ENCODE measurements at regions not wholly inside any gene's neighbourhood (a gene's known extent, or its start where the extent isn't known, plus 50 kb on each side); places are given as distances from the start of the nearest gene placed in this dataset.
"Not testable (repeated sequence)": the region's sequence is repeated elsewhere in the genome, so short reads cannot be mapped to it uniquely, and the experiment has no call there.

DNA sequence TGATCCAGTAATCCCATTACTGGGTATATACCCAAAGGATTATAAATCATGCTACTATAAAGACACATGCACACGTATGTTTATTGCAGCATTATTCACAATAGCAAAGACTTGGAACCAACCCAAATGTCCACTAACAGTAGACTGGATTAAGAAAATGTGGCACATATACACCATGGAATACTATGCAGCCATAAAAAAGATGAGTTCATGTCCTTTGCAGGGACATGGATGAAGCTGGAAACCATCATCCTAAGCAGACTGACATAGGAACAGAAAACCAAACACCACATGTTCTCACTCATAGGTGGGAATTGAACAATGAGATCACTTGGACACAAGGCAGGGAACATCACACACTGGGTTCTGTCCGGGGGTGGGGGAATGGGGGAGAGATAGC, 277.1 kb downstream of the COG6 start:
- intact Hi-C loops (cut with micrococcal nuclease): loop anchor here (5.0 kb wide), 1 partner anchor 835 kb away; no protein-coding TSS in a partner anchor

DNA sequence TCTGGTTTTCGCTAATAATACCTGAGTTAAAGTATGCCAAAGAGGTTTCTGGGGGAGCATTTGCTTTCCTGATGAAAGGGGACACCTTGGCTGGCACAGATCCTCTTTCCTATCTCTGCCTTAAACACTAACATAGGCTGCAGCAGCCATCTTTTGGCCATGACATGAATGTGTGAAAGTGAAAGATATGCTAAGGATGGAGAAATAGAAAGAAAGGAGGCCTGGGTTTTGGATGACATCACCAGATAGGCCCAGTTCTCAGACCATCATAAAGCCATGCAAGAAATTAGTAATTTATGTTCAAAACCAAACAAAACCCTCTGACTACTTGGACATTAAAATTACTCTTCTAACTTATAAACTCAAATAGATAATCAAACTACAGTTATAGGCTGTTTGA, 279.7 kb downstream of the COG6 start:
- Mint-ChIP-seq H3K4me1 (ENCODE audit: low read depth) (peaks cover 27% of the 10 kb centered on the region), H3K4me3 (no peak overlapping the region), H3K36me3 (ENCODE audit: low read depth) (no peaks in the 10 kb centered on the region), H3K9me3 (peaks cover 6% of the 10 kb centered on the region), H3K27me3 (ENCODE audit: insufficient read depth) (no peaks in the 10 kb centered on the region), H3K27ac (no peak overlapping the region)
- DNase-seq (ENCODE audit: low spot score): no peak
- intact Hi-C loops (cut with micrococcal nuclease): no loop called here

More for the DNA sequence above, 277.1 kb downstream of the COG6 start:
- H3K27me3 Mint-ChIP-seq (ENCODE audit: insufficient read depth); H3K36me3 Mint-ChIP-seq (ENCODE audit: low read depth); H3K9me3 Mint-ChIP-seq; H3K4me3 Mint-ChIP-seq; H3K27ac Mint-ChIP-seq; DNase-seq (ENCODE audit: low spot score): not testable (repeated sequence)
- H3K4me1 Mint-ChIP-seq (ENCODE audit: low read depth): peaks cover 34% of the 10 kb centered on the region

DNA sequence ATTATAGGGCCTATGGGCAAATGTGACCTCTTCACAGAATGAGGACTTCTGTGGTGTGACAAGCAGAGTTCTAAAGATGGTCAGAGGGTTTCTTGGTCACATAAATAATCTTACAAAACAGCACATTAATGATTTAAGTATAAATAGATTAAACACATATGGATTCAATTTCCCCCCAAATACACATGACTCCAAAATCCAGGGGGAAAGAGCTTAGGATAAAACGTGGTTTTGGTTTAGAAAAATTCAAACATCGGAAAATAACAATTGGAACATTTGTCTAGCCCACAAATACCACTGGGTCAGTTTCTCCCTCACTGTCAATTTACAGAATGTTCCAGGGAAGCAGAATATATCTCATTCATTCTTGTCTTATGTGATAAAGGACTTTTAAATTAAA, 283.1 kb downstream of the COG6 start:
- Mint-ChIP-seq H3K4me1 (ENCODE audit: low read depth) (peaks cover 21% of the 10 kb centered on the region), H3K36me3 (ENCODE audit: low read depth) (no peaks in the 10 kb centered on the region), H3K9me3 (peaks cover 4% of the 10 kb centered on the region), H3K27me3 (ENCODE audit: insufficient read depth) (peaks cover 3% of the 10 kb centered on the region), H3K4me3 (no peak overlapping the region), H3K27ac (no peak overlapping the region)
- no peak for DNase-seq (ENCODE audit: low spot score)
- intact Hi-C loops (cut with micrococcal nuclease): no loop called here

DNA sequence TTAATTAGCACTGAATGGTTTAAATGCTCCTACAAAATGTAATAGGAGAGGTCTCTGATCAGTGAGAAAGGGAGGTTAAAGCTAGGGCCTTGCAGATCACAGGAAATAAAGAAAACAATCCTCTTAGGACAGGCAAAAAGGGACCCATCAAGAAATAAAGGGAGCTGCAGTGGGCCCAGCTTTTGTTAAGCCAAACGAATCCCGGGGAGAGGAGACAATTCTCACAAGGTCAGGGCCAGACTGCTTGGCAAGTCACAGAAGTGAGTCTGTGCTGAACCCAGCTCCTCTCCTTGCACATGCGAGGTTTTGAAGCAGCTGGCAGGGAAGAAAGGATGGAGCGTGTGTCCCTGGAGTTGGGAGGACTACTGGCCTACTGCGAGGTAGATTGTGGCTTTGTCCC, 285.8 kb downstream of the COG6 start:
- Mint-ChIP-seq H3K4me1 (ENCODE audit: low read depth) (peaks cover 14% of the 10 kb centered on the region), H3K9me3 (no peaks in the 10 kb centered on the region), H3K4me3 (no peak overlapping the region), H3K27me3 (ENCODE audit: insufficient read depth) (peaks cover 3% of the 10 kb centered on the region), H3K36me3 (ENCODE audit: low read depth) (no peaks in the 10 kb centered on the region), H3K27ac (no peak overlapping the region)
- DNase-seq (ENCODE audit: low spot score): no peak
- intact Hi-C loops (cut with micrococcal nuclease): loop anchor here (5.0 kb wide), 4 partner anchors 161 to 726 kb away; partner anchors contain the start of gene FOXO1

DNA sequence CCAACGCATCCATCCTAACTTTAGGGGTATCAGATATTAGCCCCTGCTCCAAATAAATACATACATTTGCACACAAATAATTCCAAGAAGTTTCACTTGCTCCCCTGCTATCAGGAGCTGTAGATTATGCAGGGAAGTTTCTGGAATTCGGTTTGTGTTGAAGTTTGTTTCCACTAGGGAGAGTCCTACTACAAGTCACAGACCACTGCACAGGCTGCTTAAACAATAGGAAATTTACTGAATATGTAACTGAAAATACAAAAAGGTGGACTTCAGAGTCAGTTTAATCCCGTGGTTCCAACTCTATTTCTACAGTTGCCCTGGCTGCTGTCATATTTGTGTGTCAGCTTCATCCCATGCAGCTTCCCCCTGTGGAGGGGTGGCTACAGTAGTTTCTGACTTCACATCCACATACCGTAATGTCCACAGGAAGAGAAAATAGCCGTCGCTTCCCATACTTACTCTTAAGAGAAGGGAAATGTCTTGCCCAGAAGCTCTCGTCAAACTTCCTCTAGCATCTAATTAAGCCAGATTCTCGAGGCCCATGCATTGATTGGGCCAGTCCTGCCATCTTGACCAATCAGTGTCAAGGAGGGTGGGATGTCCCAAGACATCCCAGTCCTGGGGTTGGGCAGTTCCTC, 286.6 kb downstream of the COG6 start:
- H3K9me3 Mint-ChIP-seq: no peaks in the 10 kb centered on the region
- H3K27ac Mint-ChIP-seq: no peak overlapping the region
- no peak for DNase-seq (ENCODE audit: low spot score)
- H3K4me3 Mint-ChIP-seq: no peak overlapping the region
- no peaks in the 10 kb centered on the region for H3K36me3 Mint-ChIP-seq (ENCODE audit: low read depth)
- intact Hi-C loops (cut with micrococcal nuclease): loop anchor here (1.0 to 5.0 kb wide), 7 partner anchors 85 to 741 kb away; partner anchors contain the start of gene FOXO1
- peaks cover 10% of the 10 kb centered on the region for H3K4me1 Mint-ChIP-seq (ENCODE audit: low read depth)
- H3K27me3 Mint-ChIP-seq (ENCODE audit: insufficient read depth): peaks cover 3% of the 10 kb centered on the region

DNA sequence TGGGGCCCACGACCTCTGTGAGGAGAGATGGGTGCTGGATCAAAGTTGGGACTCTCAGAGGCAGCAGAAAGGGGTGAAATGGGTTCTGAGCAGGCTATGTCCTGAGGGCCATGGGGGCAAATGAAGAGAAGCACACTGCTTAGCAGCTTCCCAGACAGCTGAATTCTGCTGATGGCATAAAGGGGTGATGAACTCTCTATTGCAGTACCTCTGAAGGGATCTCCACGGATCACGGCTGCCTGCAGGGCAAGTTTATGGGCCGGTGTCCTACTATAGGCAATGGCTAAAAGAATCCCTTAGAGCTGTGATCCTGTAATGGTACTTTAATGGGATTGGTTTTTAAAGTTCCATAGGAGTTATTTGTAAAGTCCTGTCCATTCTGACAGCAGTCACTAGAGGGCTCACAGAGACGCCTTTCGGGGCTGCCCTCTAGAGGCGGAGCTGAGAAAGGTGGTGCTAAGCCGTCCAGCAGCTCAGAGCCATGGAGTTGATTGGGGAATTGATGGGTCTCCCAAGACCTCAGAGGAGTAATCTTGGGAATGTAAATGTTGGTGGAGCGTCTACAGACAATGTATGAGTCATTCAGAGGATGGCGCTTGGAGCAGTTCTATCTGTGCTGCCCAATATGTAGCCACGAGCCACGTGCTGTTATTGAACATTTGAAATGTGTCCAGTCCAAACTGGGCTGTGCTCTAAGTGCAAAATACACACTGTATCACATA, 287.3 kb downstream of the COG6 start:
- no peaks in the 10 kb centered on the region for H3K9me3 Mint-ChIP-seq
- intact Hi-C loops (cut with micrococcal nuclease): loop anchor here (1.0 to 5.0 kb wide), 7 partner anchors 84 to 741 kb away; partner anchors contain the start of gene FOXO1
- no peak overlapping the region for H3K4me3 Mint-ChIP-seq
- H3K27ac Mint-ChIP-seq: no peak overlapping the region
- peaks cover 4% of the 10 kb centered on the region for H3K27me3 Mint-ChIP-seq (ENCODE audit: insufficient read depth)
- no peaks in the 10 kb centered on the region for H3K36me3 Mint-ChIP-seq (ENCODE audit: low read depth)
- H3K4me1 Mint-ChIP-seq (ENCODE audit: low read depth): peaks cover 6% of the 10 kb centered on the region
- peak; percentile 54 for DNase-seq (ENCODE audit: low spot score)

DNA sequence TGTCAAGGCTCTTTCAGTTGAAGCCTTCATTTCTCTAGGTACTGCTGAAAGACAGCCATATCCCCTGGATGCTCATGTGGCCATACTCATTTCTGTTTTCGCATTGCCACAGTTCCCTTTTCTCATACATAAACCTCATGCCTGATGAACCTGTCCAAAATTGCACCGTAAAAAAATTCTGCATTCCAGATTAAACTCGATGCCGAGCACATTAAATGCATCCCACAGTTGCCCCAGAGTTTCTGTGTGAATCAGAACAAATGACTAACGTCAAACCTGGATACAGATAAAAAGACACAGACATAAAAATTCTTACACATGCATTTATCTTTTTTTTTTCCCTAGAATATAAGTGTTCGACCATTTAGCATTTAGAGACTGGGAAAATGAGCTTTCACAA, 288.2 kb downstream of the COG6 start:
- Mint-ChIP-seq H3K27ac (no peak overlapping the region), H3K9me3 (no peaks in the 10 kb centered on the region), H3K4me1 (ENCODE audit: low read depth) (peaks cover 6% of the 10 kb centered on the region), H3K27me3 (ENCODE audit: insufficient read depth) (peaks cover 10% of the 10 kb centered on the region), H3K4me3 (no peak overlapping the region), H3K36me3 (ENCODE audit: low read depth) (no peaks in the 10 kb centered on the region)
- intact Hi-C loops (cut with micrococcal nuclease): loop anchor here (2.0 to 5.0 kb wide), 6 partner anchors 83 to 724 kb away; partner anchors contain the start of gene FOXO1
- DNase-seq (ENCODE audit: low spot score): no peak

DNA sequence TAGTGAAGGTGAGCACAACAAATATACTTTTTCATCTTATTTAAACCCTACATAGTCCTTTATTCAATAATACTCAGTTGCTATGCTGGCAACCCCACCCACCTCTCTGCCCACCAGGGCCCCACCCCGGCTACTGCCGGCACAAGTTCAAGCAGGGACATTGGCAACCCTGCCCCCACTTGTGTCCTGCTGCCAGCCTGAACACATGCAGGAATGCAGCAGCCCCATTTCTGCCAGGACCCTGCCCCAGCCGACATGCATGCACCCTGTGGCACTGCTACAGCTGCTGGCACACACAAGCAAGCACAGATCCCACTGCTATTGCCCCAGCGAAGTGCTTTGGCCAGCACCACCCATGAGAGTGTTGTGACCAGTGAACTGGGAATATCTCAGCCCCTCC, 289.8 kb downstream of the COG6 start:
- no peak for DNase-seq (ENCODE audit: low spot score)
- Mint-ChIP-seq H3K36me3 (ENCODE audit: low read depth) (no peaks in the 10 kb centered on the region), H3K27ac (no peak overlapping the region), H3K4me3 (no peak overlapping the region), H3K27me3 (ENCODE audit: insufficient read depth) (peaks cover 10% of the 10 kb centered on the region), H3K9me3 (no peaks in the 10 kb centered on the region), H3K4me1 (ENCODE audit: low read depth) (peaks cover 6% of the 10 kb centered on the region)
- intact Hi-C loops (cut with micrococcal nuclease): no loop called here

DNA sequence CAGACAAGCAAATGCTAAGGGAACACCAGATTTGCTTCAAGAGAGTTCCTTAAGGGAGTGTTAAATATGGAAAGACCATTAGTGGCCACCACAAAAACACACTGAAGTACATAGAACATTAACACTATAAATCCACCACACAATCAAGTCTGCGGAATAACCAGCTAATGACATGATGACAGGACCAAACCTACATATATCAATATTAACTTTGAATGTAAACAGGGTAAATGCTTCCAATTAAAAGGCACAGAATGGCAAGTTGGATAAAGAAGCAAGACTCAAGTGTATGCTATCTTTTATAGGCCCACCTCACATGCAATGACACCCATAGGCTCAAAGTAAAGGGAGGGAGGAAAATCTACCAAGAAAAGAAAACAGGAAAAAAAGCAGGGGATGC, 291.3 kb downstream of the COG6 start:
- Mint-ChIP-seq H3K27ac (no peak overlapping the region), H3K4me3 (no peak overlapping the region), H3K9me3 (no peaks in the 10 kb centered on the region), H3K36me3 (ENCODE audit: low read depth) (no peaks in the 10 kb centered on the region), H3K4me1 (ENCODE audit: low read depth) (peaks cover 6% of the 10 kb centered on the region), H3K27me3 (ENCODE audit: insufficient read depth) (peaks cover 10% of the 10 kb centered on the region)
- intact Hi-C loops (cut with micrococcal nuclease): no loop called here
- DNase-seq (ENCODE audit: low spot score): no peak

DNA sequence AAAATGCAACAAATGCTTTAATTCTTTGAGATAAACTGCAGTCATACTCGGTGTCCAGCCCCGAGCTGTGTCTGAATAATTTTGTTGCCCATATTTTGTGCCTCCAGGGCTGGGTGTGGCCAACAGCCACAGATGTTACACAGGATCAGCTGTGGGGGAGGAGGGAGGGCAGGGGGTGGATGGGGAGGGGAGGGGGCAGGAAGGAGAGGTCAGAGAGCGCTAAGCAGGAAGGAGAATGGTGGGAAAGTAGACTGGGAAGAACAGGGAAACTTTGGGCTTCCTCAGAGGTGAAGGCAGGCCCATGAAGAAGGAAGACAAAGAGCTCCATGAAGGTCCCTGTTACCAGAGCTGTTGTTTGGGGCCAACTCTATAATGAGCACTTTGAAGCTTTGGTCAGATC, 295.8 kb downstream of the COG6 start:
- DNase-seq (ENCODE audit: low spot score): no peak
- Mint-ChIP-seq H3K36me3 (ENCODE audit: low read depth) (peaks cover 2% of the 10 kb centered on the region), H3K4me3 (no peak overlapping the region), H3K27me3 (ENCODE audit: insufficient read depth) (peaks cover 12% of the 10 kb centered on the region), H3K4me1 (ENCODE audit: low read depth) (peaks cover 16% of the 10 kb centered on the region), H3K9me3 (no peaks in the 10 kb centered on the region), H3K27ac (no peak overlapping the region)
- intact Hi-C loops (cut with micrococcal nuclease): no loop called here

DNA sequence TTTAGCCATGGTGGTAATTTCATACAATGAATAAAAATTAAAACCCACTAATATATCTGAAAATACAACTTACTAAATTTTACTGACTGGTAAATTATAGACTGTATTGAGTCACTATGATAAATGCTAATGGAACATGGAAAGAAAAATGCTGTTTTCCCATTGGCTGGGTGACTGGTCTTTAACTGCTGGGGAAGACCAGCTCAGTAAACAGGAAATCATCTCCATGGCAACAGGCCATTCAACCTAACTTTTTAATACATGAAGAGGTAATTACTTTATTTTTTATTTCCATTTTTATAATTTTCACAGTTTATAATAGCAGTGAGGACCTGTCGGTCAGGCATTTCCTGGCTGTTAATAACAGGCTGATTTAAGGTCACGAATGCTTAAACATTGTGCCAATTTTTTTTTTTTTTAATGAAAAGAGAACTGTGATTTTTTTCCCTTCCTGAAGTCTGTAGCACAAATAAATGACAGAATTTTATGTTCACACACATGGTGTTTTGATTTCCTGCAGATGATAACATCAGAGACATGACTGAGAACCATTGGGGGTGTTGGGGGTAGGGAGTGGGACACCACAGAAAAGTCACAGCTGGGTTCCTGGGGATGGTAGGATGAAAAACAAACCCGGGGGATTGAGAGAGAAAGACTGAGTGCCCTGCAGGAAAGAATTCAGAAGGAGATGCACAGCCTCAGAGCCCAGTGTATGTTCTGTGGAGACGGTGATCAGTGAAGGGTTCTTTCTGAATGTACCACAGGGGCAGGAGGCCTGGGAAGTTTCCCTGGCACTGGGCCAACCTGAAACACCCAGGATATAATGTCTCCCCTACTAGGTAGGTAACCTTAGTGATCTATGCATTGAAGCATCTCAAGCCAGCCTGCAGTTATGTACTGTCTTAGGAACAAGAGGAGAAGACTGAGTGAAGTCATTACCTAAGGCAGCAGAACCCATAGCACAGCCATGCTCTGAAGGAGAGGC, 297.1 kb downstream of the COG6 start:
- H3K27me3 Mint-ChIP-seq (ENCODE audit: insufficient read depth): peaks cover 12% of the 10 kb centered on the region
- intact Hi-C loops (cut with micrococcal nuclease): no loop called here
- no peak for DNase-seq (ENCODE audit: low spot score)
- peaks cover 28% of the 10 kb centered on the region for H3K4me1 Mint-ChIP-seq (ENCODE audit: low read depth)
- H3K27ac Mint-ChIP-seq: no peak overlapping the region
- no peaks in the 10 kb centered on the region for H3K9me3 Mint-ChIP-seq
- H3K4me3 Mint-ChIP-seq: no peak overlapping the region
- H3K36me3 Mint-ChIP-seq (ENCODE audit: low read depth): peaks cover 2% of the 10 kb centered on the region

DNA sequence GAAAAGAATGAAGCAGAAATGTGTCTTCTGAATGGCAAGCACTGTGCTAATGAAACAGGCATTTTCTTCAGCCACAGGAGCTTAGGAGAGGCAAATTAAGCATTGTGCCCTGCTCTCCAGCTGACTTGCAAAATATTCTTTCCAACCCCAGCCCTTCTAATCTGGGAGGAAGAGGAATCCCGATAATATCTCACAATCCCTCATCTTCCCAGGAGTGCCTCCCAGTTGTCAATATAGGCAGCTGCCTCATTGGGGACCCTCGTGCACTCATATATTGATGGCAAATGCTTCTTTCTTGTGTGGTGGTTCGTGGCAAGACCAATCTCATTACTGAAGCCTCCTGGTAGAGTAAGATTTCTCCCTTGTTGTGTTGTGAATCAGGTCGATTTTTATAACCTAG, 299.0 kb downstream of the COG6 start:
- H3K4me1 Mint-ChIP-seq (ENCODE audit: low read depth): peaks cover 38% of the 10 kb centered on the region
- H3K27me3 Mint-ChIP-seq (ENCODE audit: insufficient read depth): peaks cover 5% of the 10 kb centered on the region
- no peak for DNase-seq (ENCODE audit: low spot score)
- no peak overlapping the region for H3K4me3 Mint-ChIP-seq
- peaks cover 2% of the 10 kb centered on the region for H3K36me3 Mint-ChIP-seq (ENCODE audit: low read depth)
- no peak overlapping the region for H3K27ac Mint-ChIP-seq
- no peaks in the 10 kb centered on the region for H3K9me3 Mint-ChIP-seq
- intact Hi-C loops (cut with micrococcal nuclease): no loop called here
